ENCODE measurements at regions not wholly inside any gene's neighbourhood (a gene's known extent, or its start where the extent isn't known, plus 50 kb on each side); places are given as distances from the start of the nearest gene placed in this dataset.

DNA sequence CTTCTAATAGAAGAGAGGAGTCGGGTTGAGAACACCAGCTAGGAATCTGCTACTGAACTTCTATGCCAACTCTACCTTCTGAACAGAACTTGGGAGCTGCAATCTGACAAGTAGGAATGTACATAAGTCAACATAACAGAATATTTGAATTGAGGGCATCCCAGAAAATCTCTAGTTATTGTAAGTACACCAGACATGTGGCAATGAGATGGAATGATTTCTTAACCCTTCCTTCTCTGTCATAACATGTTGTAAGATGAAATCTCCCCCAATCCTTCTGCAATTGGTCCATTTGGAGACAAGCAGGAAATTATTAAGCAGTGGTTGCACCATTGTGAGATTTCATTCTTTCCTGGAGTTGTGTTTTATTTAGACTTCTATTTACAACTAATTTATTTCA, 68.7 kb upstream of the TMPO start:
- no peak for DNase-seq

GRCh38 chr12:98449584-98449983, 65.8 kb upstream of the TMPO start:
- no peak for DNase-seq

DNA sequence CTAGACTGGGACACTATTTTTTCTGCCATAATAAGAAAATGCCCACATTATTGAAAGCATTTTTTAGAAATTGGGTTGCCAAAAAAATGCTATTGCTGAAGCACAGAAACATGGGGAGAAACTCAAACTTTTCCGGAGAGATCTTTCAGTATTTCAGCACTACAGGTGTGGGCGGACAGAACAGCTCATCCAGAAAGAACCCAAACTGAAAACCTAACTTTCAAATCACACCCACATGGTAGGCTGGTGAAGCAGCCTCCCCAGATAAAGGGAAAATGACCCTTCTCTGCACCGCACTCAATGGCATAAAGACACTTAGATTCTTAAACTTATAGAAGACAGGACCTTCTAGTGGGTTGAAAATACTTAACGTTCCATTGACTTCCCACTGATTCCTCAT, 62.3 kb upstream of the TMPO start:
- no peak for DNase-seq

DNA sequence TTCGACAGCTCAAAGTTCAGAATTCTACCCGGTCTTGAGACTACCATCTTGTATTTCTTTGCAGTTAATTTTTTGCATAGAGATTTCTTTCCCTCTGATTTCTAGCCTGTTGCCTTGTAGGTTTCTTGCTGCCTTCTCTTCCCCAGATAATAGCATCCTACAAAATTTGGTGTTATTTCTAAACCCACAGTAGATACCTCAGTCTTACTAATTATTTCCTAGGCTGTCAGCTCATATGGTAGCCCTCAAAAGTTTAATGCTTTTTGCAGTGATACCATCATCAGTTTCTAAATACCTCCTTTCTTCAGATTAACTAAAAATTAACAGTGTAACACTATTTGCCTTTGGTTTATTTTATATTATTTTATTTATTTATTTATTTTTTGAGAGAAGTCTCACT, 61.9 kb upstream of the TMPO start:
- no peak for DNase-seq

- DNase-seq: no peak
Observed at GRCh38 chr12:98456041-98456440, 59.3 kb upstream of the TMPO start.

- DNase-seq: no peak
Observed at GRCh38 chr12:98456576-98457573, 58.5 kb upstream of the TMPO start.

GRCh38 chr12:98464190-98464589, 51.2 kb upstream of the TMPO start:
- DNase-seq: no peak

GRCh38 chr12:98465505-98465904, 49.9 kb upstream of the TMPO start:
- DNase-seq: no peak

All from NCI-H187 (cell line).